OCI-LY7 (cell line): ENCODE measurements at regions not wholly inside any gene's neighbourhood (a gene's known extent, or its start where the extent isn't known, plus 50 kb on each side); places are given as distances from the start of the nearest gene placed in this dataset.

ENCODE experiments used
- EZH2phosphoT487 ChIP-seq: fragments of 200-600 bp; sonication (generic); IDR thresholded peaks from 2 replicates; pipeline ENCODE4 v1.6.1; 2018; ENCODE audit warnings: low read depth, borderline replicate concordance, mild to moderate bottlenecking, mixed run types, antibody characterized with exemption, low read length, moderate library complexity, mixed read lengths
- TF ChIP-seq, protein P1 (sequence below): fragments of 200-600 bp; sonication (generic); conservative IDR thresholded peaks from 2 replicates; pipeline ENCODE4 v1.5.1; 2014; ENCODE audit warnings: mild to moderate bottlenecking, antibody characterized with exemption, low read length, moderate library complexity, mixed read lengths

DNA sequence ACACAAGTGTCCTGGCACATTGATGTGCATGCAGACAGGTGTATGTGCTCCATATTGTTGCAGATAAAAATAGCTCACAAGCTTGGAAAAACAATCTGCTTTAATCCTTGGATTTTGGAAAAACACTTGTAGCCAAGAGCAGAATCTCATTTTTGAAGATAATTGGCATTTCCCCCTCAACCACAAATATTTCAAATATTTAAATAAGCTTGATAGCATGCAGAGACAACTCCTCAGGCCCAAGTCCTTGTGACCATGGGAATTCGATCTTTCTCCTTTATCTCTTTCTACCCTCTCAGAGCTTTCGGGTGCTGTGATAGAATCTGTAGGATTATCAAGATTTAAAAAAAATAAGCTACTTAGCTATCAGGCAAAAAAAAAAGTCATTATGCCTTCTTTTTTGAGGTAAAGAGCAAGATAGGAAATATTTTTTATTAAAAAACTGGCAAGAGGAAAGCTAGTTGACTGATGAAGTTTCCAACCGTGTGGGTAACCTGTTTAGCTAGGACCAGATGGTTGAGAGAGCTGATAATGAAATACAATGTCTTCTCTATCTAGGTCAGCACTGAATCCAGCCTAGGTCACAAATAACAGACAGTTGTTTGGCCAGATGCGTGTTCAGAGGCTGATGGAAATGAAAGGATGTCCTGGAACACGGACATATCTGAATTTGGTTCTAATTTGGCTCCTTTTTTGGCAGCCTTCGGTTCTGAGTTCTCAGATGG, 54.9 kb upstream of the SNRK start:
- TF ChIP-seq, protein P1, sequence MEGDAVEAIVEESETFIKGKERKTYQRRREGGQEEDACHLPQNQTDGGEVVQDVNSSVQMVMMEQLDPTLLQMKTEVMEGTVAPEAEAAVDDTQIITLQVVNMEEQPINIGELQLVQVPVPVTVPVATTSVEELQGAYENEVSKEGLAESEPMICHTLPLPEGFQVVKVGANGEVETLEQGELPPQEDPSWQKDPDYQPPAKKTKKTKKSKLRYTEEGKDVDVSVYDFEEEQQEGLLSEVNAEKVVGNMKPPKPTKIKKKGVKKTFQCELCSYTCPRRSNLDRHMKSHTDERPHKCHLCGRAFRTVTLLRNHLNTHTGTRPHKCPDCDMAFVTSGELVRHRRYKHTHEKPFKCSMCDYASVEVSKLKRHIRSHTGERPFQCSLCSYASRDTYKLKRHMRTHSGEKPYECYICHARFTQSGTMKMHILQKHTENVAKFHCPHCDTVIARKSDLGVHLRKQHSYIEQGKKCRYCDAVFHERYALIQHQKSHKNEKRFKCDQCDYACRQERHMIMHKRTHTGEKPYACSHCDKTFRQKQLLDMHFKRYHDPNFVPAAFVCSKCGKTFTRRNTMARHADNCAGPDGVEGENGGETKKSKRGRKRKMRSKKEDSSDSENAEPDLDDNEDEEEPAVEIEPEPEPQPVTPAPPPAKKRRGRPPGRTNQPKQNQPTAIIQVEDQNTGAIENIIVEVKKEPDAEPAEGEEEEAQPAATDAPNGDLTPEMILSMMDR = no peak
- TF ChIP-seq EZH2phosphoT487 = no peak
